ENCODE measurements at regions not wholly inside any gene's neighbourhood (a gene's known extent, or its start where the extent isn't known, plus 50 kb on each side); places are given as distances from the start of the nearest gene placed in this dataset.
A peak's percentile ranks its signal among the peaks of the same experiment; 100 is the strongest.

- no peak overlapping the region for H2AFZ ChIP-seq (ENCODE audit: low read length)
- no peaks in the 10 kb centered on the region for H3K79me2 ChIP-seq (ENCODE audit: control insufficient read depth, insufficient read depth, low read length)
- no peaks in the 10 kb centered on the region for H3K9me3 ChIP-seq (ENCODE audit: control insufficient read depth, insufficient read depth, low read depth, low read length)
- no peaks in the 10 kb centered on the region for H4K20me1 ChIP-seq (ENCODE audit: control insufficient read depth, extremely low read depth, insufficient read depth, low read length)
- no peak overlapping the region for H3K9ac ChIP-seq (ENCODE audit: insufficient read depth, low read length)
- TF ChIP-seq CTCF (conservative IDR thresholded peaks at IDR 0.05 in 1 of 2, IDR thresholded peaks at IDR 0.05 in 1 of 2; ENCODE audit: low read depth in 1 of 2, low read length in 2 of 2), result no peak
- no peak for TF ChIP-seq EZH2 (IDR thresholded peaks at IDR 0.05; ENCODE audit: low read length, missing control alignments)
- H3K36me3 ChIP-seq (ENCODE audit: control insufficient read depth, insufficient read depth, low read length), result no peaks in the 10 kb centered on the region
- H3K27me3 ChIP-seq (ENCODE audit: control insufficient read depth, insufficient read depth, low read length), result no peaks in the 10 kb centered on the region
- DNase-seq (ENCODE audit: low read depth in 2 of 2), result peak; percentile 46 to 78
- no peak overlapping the region for H3K4me2 ChIP-seq (ENCODE audit: extremely low read depth, insufficient read depth, low read length)
- peaks cover 8% of the 10 kb centered on the region for H3K4me1 ChIP-seq (ENCODE audit: control insufficient read depth, extremely low read depth, insufficient read depth, low read length)
- no peak overlapping the region for H3K4me3 ChIP-seq (replicated peaks in 1 of 4; ENCODE audit: control extremely low read depth in 1 of 4, insufficient read depth in 1 of 4, low read depth in 3 of 4, low read length in 4 of 4)
- no peak overlapping the region for H3K27ac ChIP-seq (ENCODE audit: insufficient read depth, low read length)
Measured at GRCh38 chr16:72537664-72538063, 365.7 kb upstream of the PMFBP1 start.

- H3K79me2 ChIP-seq (ENCODE audit: control insufficient read depth, insufficient read depth, low read length), result no peaks in the 10 kb centered on the region
- H3K4me2 ChIP-seq (ENCODE audit: extremely low read depth, insufficient read depth, low read length), result no peak overlapping the region
- no peak overlapping the region for H2AFZ ChIP-seq (ENCODE audit: low read length)
- H3K27me3 ChIP-seq (ENCODE audit: control insufficient read depth, insufficient read depth, low read length), result no peaks in the 10 kb centered on the region
- H3K9ac ChIP-seq (ENCODE audit: insufficient read depth, low read length), result no peak overlapping the region
- H3K27ac ChIP-seq (ENCODE audit: insufficient read depth, low read length), result no peak overlapping the region
- H3K36me3 ChIP-seq (ENCODE audit: control insufficient read depth, insufficient read depth, low read length), result no peaks in the 10 kb centered on the region
- no peak for TF ChIP-seq EZH2 (IDR thresholded peaks at IDR 0.05; ENCODE audit: low read length, missing control alignments)
- TF ChIP-seq CTCF (conservative IDR thresholded peaks at IDR 0.05 in 1 of 2, IDR thresholded peaks at IDR 0.05 in 1 of 2; ENCODE audit: low read depth in 1 of 2, low read length in 2 of 2), result no peak
- H3K4me3 ChIP-seq (replicated peaks in 1 of 4; ENCODE audit: control extremely low read depth in 1 of 4, insufficient read depth in 1 of 4, low read depth in 3 of 4, low read length in 4 of 4), result no peak overlapping the region
- peak; percentile 5 to 85 for DNase-seq (ENCODE audit: low read depth in 2 of 2)
- no peaks in the 10 kb centered on the region for H4K20me1 ChIP-seq (ENCODE audit: control insufficient read depth, extremely low read depth, insufficient read depth, low read length)
- H3K9me3 ChIP-seq (ENCODE audit: control insufficient read depth, insufficient read depth, low read depth, low read length), result no peaks in the 10 kb centered on the region
- H3K4me1 ChIP-seq (ENCODE audit: control insufficient read depth, extremely low read depth, insufficient read depth, low read length), result peaks cover 8% of the 10 kb centered on the region
Measured at GRCh38 chr16:72536723-72537435, 364.9 kb upstream of the PMFBP1 start.

- Histone ChIP-seq H2AFZ (ENCODE audit: low read length) (no peak overlapping the region), H3K4me1 (ENCODE audit: control insufficient read depth, extremely low read depth, insufficient read depth, low read length) (peaks cover 3% of the 10 kb centered on the region)
Measured at GRCh38 chr16:72532906-72533410, 361.0 kb upstream of the PMFBP1 start.

More at GRCh38 chr16:72532906-72533410, 361.0 kb upstream of the PMFBP1 start:
- Histone ChIP-seq H3K36me3 (ENCODE audit: control insufficient read depth, insufficient read depth, low read length) (no peaks in the 10 kb centered on the region), H3K79me2 (ENCODE audit: control insufficient read depth, insufficient read depth, low read length) (no peaks in the 10 kb centered on the region), H3K27ac (ENCODE audit: insufficient read depth, low read length) (no peak overlapping the region), H4K20me1 (ENCODE audit: control insufficient read depth, extremely low read depth, insufficient read depth, low read length) (no peaks in the 10 kb centered on the region), H3K9me3 (ENCODE audit: control insufficient read depth, insufficient read depth, low read depth, low read length) (no peaks in the 10 kb centered on the region), H3K4me3 (replicated peaks in 1 of 4; ENCODE audit: control extremely low read depth in 1 of 4, insufficient read depth in 1 of 4, low read depth in 3 of 4, low read length in 4 of 4) (no peak overlapping the region), H3K27me3 (ENCODE audit: control insufficient read depth, insufficient read depth, low read length) (no peaks in the 10 kb centered on the region), H3K4me2 (ENCODE audit: extremely low read depth, insufficient read depth, low read length) (no peak overlapping the region), H3K9ac (ENCODE audit: insufficient read depth, low read length) (no peak overlapping the region)
- no peak for TF ChIP-seq EZH2 (IDR thresholded peaks at IDR 0.05; ENCODE audit: low read length, missing control alignments)
- peak; percentile 27 for DNase-seq (ENCODE audit: low read depth in 2 of 2)

Measured in fibroblast of lung (primary cell).